CD14-positive monocyte (primary cell): ENCODE measurements at regions not wholly inside any gene's neighbourhood (a gene's known extent, or its start where the extent isn't known, plus 50 kb on each side); places are given as distances from the start of the nearest gene placed in this dataset.
"Not testable (repeated sequence)": the region's sequence is repeated elsewhere in the genome, so short reads cannot be mapped to it uniquely, and the experiment has no call there.

ENCODE experiments used
- DNase-seq, 3 donors: peaks; one replicate each; pipeline ENCODE4 v3.0.0-alpha.2; 2011 to 2022
- H2AFZ ChIP-seq: 2 replicates; pipeline ENCODE4 v1.6.0; 2012; ENCODE audit warnings: mild to moderate bottlenecking, low read depth, low read length, inconsistent platforms; ENCODE audit not compliant: insufficient read depth, poor library complexity, severe bottlenecking
- H3K27ac ChIP-seq, 2 donors: 1 replicate in 1 of 2; 2 replicates in 1 of 2; pipeline ENCODE4 v1.5.1; 2012 to 2013; ENCODE audit warnings: low read length in 2 of 2, control low read depth in 1 of 2, inconsistent platforms in 1 of 2, low read depth in 1 of 2, mild to moderate bottlenecking in 1 of 2
- H3K27me3 ChIP-seq, 2 donors: one replicate each; pipeline versions ENCODE4 v1.6.0 to v1.6.1; 2011 to 2013; ENCODE audit warnings: low read length in 2 of 2; ENCODE audit not compliant: control insufficient read depth in 2 of 2, insufficient read depth in 2 of 2
- H3K36me3 ChIP-seq, 2 donors: replicated peaks in 1 of 2; 1 replicate in 1 of 2; 2 replicates in 1 of 2; pipeline versions ENCODE4 v1.5.1 to v1.6.1; 2012 to 2013; ENCODE audit warnings: low read length in 2 of 2, control low read depth in 1 of 2, inconsistent platforms in 1 of 2, mild to moderate bottlenecking in 1 of 2; ENCODE audit not compliant: insufficient read depth in 2 of 2, control insufficient read depth in 1 of 2
- H3K4me1 ChIP-seq, 2 donors: 1 replicate in 1 of 2; 2 replicates in 1 of 2; pipeline versions ENCODE4 v1.5.1 to v1.6.1; 2012 to 2013; ENCODE audit warnings: low read length in 2 of 2, control low read depth in 1 of 2, inconsistent platforms in 1 of 2, mild to moderate bottlenecking in 1 of 2, moderate library complexity in 1 of 2; ENCODE audit not compliant: insufficient read depth in 2 of 2, control insufficient read depth in 1 of 2
- H3K4me2 ChIP-seq: replicated peaks from 2 replicates; pipeline ENCODE3; 2012; ENCODE audit warnings: low read length, moderate library complexity, mild to moderate bottlenecking; ENCODE audit not compliant: poor library complexity, severe bottlenecking; ENCODE audit errors: extremely low read depth
- H3K4me3 ChIP-seq, 3 experiments: fragments of 200-600 bp in 1 of 3; sonication (generic) in 1 of 3; replicated peaks in 1 of 3; 1 replicate in 2 of 3; 2 replicates in 1 of 3; pipeline ENCODE4 v1.5.1; 2011 to 2013; ENCODE audit warnings: low read length in 3 of 3, mild to moderate bottlenecking in 3 of 3, control low read depth in 2 of 3, low read depth in 2 of 3, inconsistent platforms in 1 of 3, moderate library complexity in 1 of 3
- H3K79me2 ChIP-seq: 2 replicates; pipeline ENCODE4 v1.6.0; 2012; ENCODE audit warnings: mild to moderate bottlenecking, control low read depth, inconsistent platforms, low read length, moderate library complexity; ENCODE audit not compliant: insufficient read depth
- H3K9ac ChIP-seq: 2 replicates; pipeline ENCODE4 v1.6.0; 2017; ENCODE audit warnings: low read length, mild to moderate bottlenecking; ENCODE audit not compliant: insufficient read depth, poor library complexity, severe bottlenecking
- H3K9me3 ChIP-seq, 2 donors: replicated peaks in 1 of 2; 1 replicate in 1 of 2; 2 replicates in 1 of 2; pipeline versions ENCODE4 v1.5.1 to v1.6.1; 2012 to 2013; ENCODE audit warnings: low read length in 2 of 2, control low read depth in 1 of 2; ENCODE audit not compliant: control insufficient read depth in 1 of 2, insufficient read depth in 1 of 2
- H4K20me1 ChIP-seq: 2 replicates; pipeline ENCODE4 v1.6.0; 2012; ENCODE audit warnings: mild to moderate bottlenecking, low read length, control low read depth, moderate library complexity; ENCODE audit not compliant: insufficient read depth
- H3K27ac Mint-ChIP-seq, 7 donors: one replicate each; pipeline ENCODE4 v1.8.0; 2020; ENCODE audit warnings: mild to moderate bottlenecking in 7 of 7, mixed read lengths in 7 of 7, moderate library complexity in 6 of 7, inconsistent platforms in 2 of 7
- H3K27me3 Mint-ChIP-seq, 3 donors: one replicate each; pipeline ENCODE4 v1.8.0; 2021 to 2022; ENCODE audit warnings: low read depth in 3 of 3, mild to moderate bottlenecking in 3 of 3, mixed read lengths in 3 of 3, moderate library complexity in 3 of 3, inconsistent platforms in 1 of 3
- H3K36me3 Mint-ChIP-seq, 2 donors: one replicate each; pipeline ENCODE4 v1.8.0; 2020; ENCODE audit warnings: mixed read lengths in 2 of 2, inconsistent platforms in 1 of 2, mild to moderate bottlenecking in 1 of 2
- H3K4me1 Mint-ChIP-seq: one replicate; pipeline ENCODE4 v1.8.0; 2020; ENCODE audit warnings: mild to moderate bottlenecking, mixed read lengths
- H3K4me3 Mint-ChIP-seq, 2 donors: one replicate each; pipeline ENCODE4 v1.8.0; 2020; ENCODE audit warnings: mild to moderate bottlenecking in 2 of 2, mixed read lengths in 2 of 2, moderate library complexity in 1 of 2
- H3K9me3 Mint-ChIP-seq, 7 donors: one replicate each; pipeline ENCODE4 v1.8.0; 2020 to 2022; ENCODE audit warnings: mixed read lengths in 7 of 7, mild to moderate bottlenecking in 6 of 7, moderate library complexity in 6 of 7, inconsistent platforms in 2 of 7
- CTCF ChIP-seq: fragments of 200-600 bp; IDR thresholded peaks from one replicate; pipeline ENCODE4 v1.8.0; 2022; ENCODE audit warnings: antibody characterized with exemption, mild to moderate bottlenecking
- WGBS: methylation state at CpG from one replicate; pipeline ENCODE4 v1.1.5; 2013; ENCODE audit warnings: missing lambda C conversion rate; ENCODE audit not compliant: insufficient coverage; 5-methylcytosine and 5-hydroxymethylcytosine counted together
- intact Hi-C, 2 donors: fragments of 100-400 bp; cut with micrococcal nuclease; formaldehyde crosslinking; loops; one replicate each; pipeline versions ENCODE4 v1.15.0 to v1.15.1; 2023

DNA sequence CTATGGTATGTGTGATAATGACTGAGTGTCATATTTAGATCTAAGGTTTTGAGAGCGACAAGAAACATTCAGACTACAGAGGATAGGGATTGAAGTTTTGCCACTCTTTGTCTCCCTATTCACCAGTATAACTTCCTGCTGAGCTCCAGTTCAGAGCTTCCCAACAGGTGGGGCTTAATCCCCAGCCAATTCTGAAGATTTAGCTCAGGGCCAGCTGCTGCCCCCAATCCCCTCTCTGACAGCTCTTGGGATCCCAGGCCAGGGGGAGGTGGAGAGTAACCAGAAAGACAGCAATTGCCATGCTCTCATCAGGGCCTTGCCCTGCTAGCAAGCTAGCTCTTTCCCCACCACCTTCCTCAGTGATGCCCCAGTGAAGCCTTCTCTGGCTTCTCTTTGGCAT is 57.8 kb downstream of the TRIL start:
- H3K9me3 ChIP-seq, result no peaks in the 10 kb centered on the region
- peaks cover 0 to 3% (median 0%) of the 10 kb centered on the region in 7 donors for H3K9me3 Mint-ChIP-seq
- no peak overlapping the region for H2AFZ ChIP-seq
- no peak overlapping the region for H3K4me3 ChIP-seq
- H3K4me3 Mint-ChIP-seq, result no peak overlapping the region
- no peak for DNase-seq
- no peaks in the 10 kb centered on the region for H3K36me3 ChIP-seq
- peaks cover 0 to 3% (median 3%) of the 10 kb centered on the region in 3 donors for H3K27me3 Mint-ChIP-seq
- no peaks in the 10 kb centered on the region for H3K4me1 Mint-ChIP-seq
- intact Hi-C loops, result no loop called here
- no peaks in the 10 kb centered on the region for H3K27me3 ChIP-seq
- no peaks in the 10 kb centered on the region for H3K36me3 Mint-ChIP-seq
- no peak overlapping the region for H3K9ac ChIP-seq
- H3K27ac ChIP-seq, result no peak overlapping the region
- H3K79me2 ChIP-seq, result no peaks in the 10 kb centered on the region
- no peak overlapping the region for H3K4me2 ChIP-seq
- no CpG with 5 or more reads among the region's 1 CpG for WGBS
- no peaks in the 10 kb centered on the region for H4K20me1 ChIP-seq
- no peak overlapping the region for H3K27ac Mint-ChIP-seq
- no peak for TF ChIP-seq CTCF
- no peaks in the 10 kb centered on the region for H3K4me1 ChIP-seq

DNA sequence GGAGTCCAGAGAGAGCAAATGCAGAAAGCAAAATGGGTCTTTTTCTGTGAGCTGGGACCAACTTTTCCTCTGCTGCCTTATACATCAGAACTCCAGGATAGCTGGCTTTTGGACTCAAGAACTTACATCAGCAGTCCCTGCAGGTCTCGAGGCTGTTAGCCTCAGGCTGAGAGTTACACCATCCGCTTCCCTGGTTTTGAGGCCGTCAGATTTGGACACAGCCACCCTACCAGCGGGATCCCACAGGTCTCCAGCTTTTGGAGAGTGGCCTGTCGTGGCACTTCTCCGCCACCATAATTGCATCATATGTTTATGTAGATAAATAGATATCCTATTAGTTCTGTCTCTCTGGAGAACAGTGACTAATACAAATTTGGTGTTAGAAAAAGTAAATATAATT is 64.2 kb downstream of the TRIL start:
- Histone ChIP-seq H4K20me1 (no peaks in the 10 kb centered on the region), H3K79me2 (no peaks in the 10 kb centered on the region), H3K9ac (no peak overlapping the region), H3K4me2 (no peak overlapping the region), H3K27me3 (no peaks in the 10 kb centered on the region), H3K27ac (no peak overlapping the region), H3K9me3 (no peaks in the 10 kb centered on the region), H2AFZ (no peak overlapping the region), H3K36me3 (no peaks in the 10 kb centered on the region), H3K4me3 (no peak overlapping the region), H3K4me1 (no peaks in the 10 kb centered on the region)
- no peaks in the 10 kb centered on the region for H3K9me3 Mint-ChIP-seq
- no peak overlapping the region for H3K4me3 Mint-ChIP-seq
- intact Hi-C loops, result no loop called here
- no peak for DNase-seq
- H3K36me3 Mint-ChIP-seq, result no peaks in the 10 kb centered on the region
- peaks cover 0 to 9% (median 2%) of the 10 kb centered on the region in 3 donors for H3K27me3 Mint-ChIP-seq
- no peaks in the 10 kb centered on the region for H3K4me1 Mint-ChIP-seq
- no peak overlapping the region for H3K27ac Mint-ChIP-seq
- whole genome bisulfite sequencing, result no CpG with 5 or more reads among the region's 6 CpGs
- TF ChIP-seq CTCF, result no peak

DNA sequence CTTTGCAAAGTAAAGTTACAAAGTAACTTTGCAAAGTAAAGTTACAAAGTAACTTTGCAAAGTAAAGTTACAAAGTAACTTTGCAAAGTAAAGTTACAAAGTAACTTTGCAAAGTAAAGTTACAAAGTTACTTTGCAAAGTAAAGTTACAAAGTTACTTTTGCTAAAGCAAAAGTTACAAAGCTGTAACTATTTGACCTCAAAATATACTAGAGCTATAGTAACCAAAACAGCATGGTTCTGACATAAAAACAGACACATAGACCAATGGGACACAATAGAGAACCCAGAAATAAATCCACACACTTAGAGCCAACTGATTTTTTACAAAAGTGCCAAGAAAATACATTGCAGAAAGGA is 66.3 kb downstream of the TRIL start:
- H3K4me2 ChIP-seq, H2AFZ ChIP-seq, H3K4me3 ChIP-seq, H3K27ac ChIP-seq, H3K36me3 Mint-ChIP-seq, H3K27me3 ChIP-seq, intact Hi-C loops, H3K27me3 Mint-ChIP-seq, H3K4me3 Mint-ChIP-seq, H3K4me1 ChIP-seq, H3K4me1 Mint-ChIP-seq, H3K79me2 ChIP-seq, H3K36me3 ChIP-seq, H3K27ac Mint-ChIP-seq, H3K9me3 ChIP-seq, H3K9me3 Mint-ChIP-seq, H3K9ac ChIP-seq, DNase-seq, H4K20me1 ChIP-seq: not testable (repeated sequence)
